H1 (cell line): ENCODE measurements at regions not wholly inside any gene's neighbourhood (a gene's known extent, or its start where the extent isn't known, plus 50 kb on each side); places are given as distances from the start of the nearest gene placed in this dataset.
A peak's percentile ranks its signal among the peaks of the same experiment; 100 is the strongest.

ENCODE experiments used
- CTCF ChIA-PET: fragments of 300-600 bp; sonication (Branson Sonifier 250); formaldehyde crosslinking; loops from one replicate; lab custom pipeline; 2021; ENCODE audit not compliant: partially characterized antibody; lab: Charles Lee
- POLR2A ChIA-PET: fragments of 300-600 bp; sonication (Branson Sonifier 250); formaldehyde crosslinking; loops from one replicate; lab custom pipeline; 2021; ENCODE audit warnings: inconsistent platforms; ENCODE audit not compliant: partially characterized antibody; lab: Charles Lee
- DNase-seq, 2 experiments: peaks; one replicate each; pipeline versions ENCODE4 v3.0.0 to v3.0.0-alpha.2; 2010 to 2022; ENCODE audit warnings: low spot score in 2 of 2, low read depth in 1 of 2, mixed read lengths in 1 of 2
- FAIRE-seq: peaks from 2 replicates; lab custom pipeline; 2011; peaks lifted over from hg19 to GRCh38; lab: Jason Lieb, UNC
- H2AFZ ChIP-seq: 2 replicates; pipeline ENCODE4 v1.8.1; 2012; ENCODE audit warnings: low read length, inconsistent platforms
- H2AK5ac ChIP-seq: 2 replicates; pipeline ENCODE4 v1.6.1; 2013; ENCODE audit warnings: low read depth, low read length
- H2BK120ac ChIP-seq: replicated peaks from 2 replicates; pipeline ENCODE3; 2013; ENCODE audit warnings: low read depth, low read length, inconsistent platforms
- H2BK12ac ChIP-seq: 2 replicates; pipeline ENCODE4 v1.6.1; 2013; ENCODE audit warnings: low read depth, low read length
- H2BK15ac ChIP-seq: 2 replicates; pipeline ENCODE4 v1.6.1; 2013; ENCODE audit warnings: low read length
- H2BK20ac ChIP-seq: 2 replicates; pipeline ENCODE4 v1.6.1; 2013; ENCODE audit warnings: low read length
- H2BK5ac ChIP-seq: 2 replicates; pipeline ENCODE4 v1.6.1; 2013; ENCODE audit warnings: low read depth, low read length
- H3K14ac ChIP-seq: 2 replicates; pipeline ENCODE4 v1.6.1; 2013; ENCODE audit warnings: inconsistent platforms; ENCODE audit not compliant: insufficient read length
- H3K18ac ChIP-seq: 2 replicates; pipeline ENCODE4 v1.6.1; 2013; ENCODE audit warnings: low read length; ENCODE audit errors: extremely low read depth
- H3K23ac ChIP-seq: 2 replicates; pipeline ENCODE4 v1.6.1; 2013; ENCODE audit warnings: inconsistent platforms; ENCODE audit not compliant: insufficient read length
- H3K23me2 ChIP-seq: 2 replicates; pipeline ENCODE4 v1.6.1; 2013; ENCODE audit warnings: low read depth, low read length
- H3K27ac ChIP-seq: 2 replicates; pipeline ENCODE4 v1.6.1; 2011; ENCODE audit warnings: low read depth, low read length, inconsistent platforms
- H3K27me3 ChIP-seq, 4 experiments: replicated peaks in 1 of 4; 1 replicate in 1 of 4; 2 replicates in 3 of 4; pipeline versions ENCODE4 v1.6.1 to v1.8.1; 2011 to 2013; ENCODE audit warnings: low read length in 3 of 4, mild to moderate bottlenecking in 3 of 4, inconsistent platforms in 2 of 4, mixed read lengths in 2 of 4, moderate library complexity in 1 of 4; ENCODE audit not compliant: control insufficient read depth in 3 of 4, insufficient read depth in 3 of 4; ENCODE audit errors: extremely low read depth in 1 of 4
- H3K36me3 ChIP-seq, 4 experiments: 2 replicates each; pipeline versions ENCODE4 v1.6.1 to v1.8.1; 2011 to 2013; ENCODE audit warnings: mild to moderate bottlenecking in 4 of 4, low read length in 3 of 4, moderate library complexity in 2 of 4, control low read depth in 1 of 4, inconsistent platforms in 1 of 4; ENCODE audit not compliant: insufficient read depth in 4 of 4, control insufficient read depth in 2 of 4
- H3K4ac ChIP-seq: replicated peaks from 2 replicates; pipeline ENCODE3; 2013; ENCODE audit warnings: low read length, low read depth, mixed read lengths, inconsistent platforms; ENCODE audit not compliant: insufficient read length
- H3K4me1 ChIP-seq, 4 experiments: replicated peaks in 1 of 4; 1 replicate in 1 of 4; 2 replicates in 3 of 4; pipeline versions ENCODE4 v1.6.1 to v1.8.1; 2011 to 2013; ENCODE audit warnings: low read length in 3 of 4, inconsistent platforms in 2 of 4, mixed read lengths in 1 of 4; ENCODE audit not compliant: insufficient read depth in 4 of 4, control insufficient read depth in 3 of 4
- H3K4me2 ChIP-seq, 2 experiments: 2 replicates each; pipeline versions ENCODE4 v1.6.1 to v1.8.1; 2011 to 2013; ENCODE audit warnings: low read depth in 2 of 2, low read length in 2 of 2, control low read depth in 1 of 2, inconsistent platforms in 1 of 2, mild to moderate bottlenecking in 1 of 2; ENCODE audit not compliant: insufficient read depth in 1 of 2
- H3K4me3 ChIP-seq, 4 experiments: fragments of 200-600, 300-600 bp in 1 of 4; sonication (generic), shearing (Covaris generic), sonication (Bioruptor Twin) in 1 of 4; 2 replicates each; pipeline versions ENCODE4 v1.5.1 to v1.8.1; 2011 to 2016; ENCODE audit warnings: low read length in 4 of 4, low read depth in 3 of 4, control low read depth in 2 of 4, inconsistent platforms in 2 of 4, mild to moderate bottlenecking in 2 of 4, mixed read lengths in 1 of 4, moderate library complexity in 1 of 4; ENCODE audit not compliant: insufficient read depth in 2 of 4; ENCODE audit errors: extremely low read depth in 1 of 4
- H3K56ac ChIP-seq: replicated peaks from 2 replicates; pipeline ENCODE3; 2013; ENCODE audit warnings: low read depth, mild to moderate bottlenecking, mixed read lengths, low read length, inconsistent platforms; ENCODE audit not compliant: insufficient read length
- H3K79me1 ChIP-seq: 2 replicates; pipeline ENCODE4 v1.6.1; 2013; ENCODE audit warnings: low read depth, low read length, control low read depth
- H3K79me2 ChIP-seq, 2 experiments: 2 replicates each; pipeline versions ENCODE4 v1.6.1 to v1.8.1; 2012 to 2013; ENCODE audit warnings: low read length in 2 of 2, mild to moderate bottlenecking in 2 of 2, inconsistent platforms in 1 of 2; ENCODE audit not compliant: insufficient read depth in 2 of 2, control insufficient read depth in 1 of 2
- H3K9ac ChIP-seq, 4 experiments: replicated peaks in 1 of 4; 1 replicate in 1 of 4; 2 replicates in 3 of 4; pipeline versions ENCODE4 v1.6.1 to v1.8.1; 2011 to 2013; ENCODE audit warnings: low read depth in 3 of 4, low read length in 3 of 4, control low read depth in 2 of 4, mild to moderate bottlenecking in 2 of 4, moderate library complexity in 2 of 4, inconsistent platforms in 1 of 4; ENCODE audit errors: extremely low read depth in 1 of 4
- H3K9me3 ChIP-seq, 2 experiments: 2 replicates each; pipeline versions ENCODE4 v1.6.1 to v1.8.1; 2012 to 2013; ENCODE audit warnings: mild to moderate bottlenecking in 2 of 2, moderate library complexity in 2 of 2, control low read depth in 1 of 2, inconsistent platforms in 1 of 2, low read depth in 1 of 2, low read length in 1 of 2, mixed read lengths in 1 of 2; ENCODE audit not compliant: insufficient read depth in 2 of 2
- H4K20me1 ChIP-seq, 2 experiments: replicated peaks in 1 of 2; 2 replicates each; pipeline versions ENCODE3 to v1.8.1; 2011 to 2013; ENCODE audit warnings: inconsistent platforms in 2 of 2, low read length in 2 of 2, mild to moderate bottlenecking in 1 of 2; ENCODE audit not compliant: insufficient read depth in 2 of 2, control insufficient read depth in 1 of 2
- H4K5ac ChIP-seq: 2 replicates; pipeline ENCODE4 v1.6.1; 2013; ENCODE audit warnings: low read length, low read depth, mixed read lengths, inconsistent platforms; ENCODE audit not compliant: insufficient read length
- H4K8ac ChIP-seq: 2 replicates; pipeline ENCODE4 v1.8.0; 2013; ENCODE audit warnings: mild to moderate bottlenecking, moderate library complexity, low read length, inconsistent platforms; ENCODE audit not compliant: insufficient read depth; ENCODE audit errors: extremely low read depth
- H4K91ac ChIP-seq: replicated peaks from 2 replicates; pipeline ENCODE3; 2013; ENCODE audit warnings: low read length, mixed read lengths, inconsistent platforms; ENCODE audit not compliant: insufficient read length
- JUN ChIP-seq: IDR thresholded peaks from 2 replicates; pipeline ENCODE4 v1.6.1; 2011; ENCODE audit warnings: low read depth, mild to moderate bottlenecking, improper control_type of control experiment, low read length
- POLR2AphosphoS5 ChIP-seq: IDR thresholded peaks from 2 replicates; pipeline ENCODE4 v1.6.1; 2011; ENCODE audit warnings: low read depth, low read length
- SP4 ChIP-seq: IDR thresholded peaks from 2 replicates; pipeline ENCODE4 v1.6.1; 2012; ENCODE audit warnings: low read length, inconsistent platforms
- TCF12 ChIP-seq: IDR thresholded peaks from 2 replicates; pipeline ENCODE4 v1.6.1; 2011; ENCODE audit warnings: low read depth, mild to moderate bottlenecking, low read length
- YY1 ChIP-seq: IDR thresholded peaks from 2 replicates; pipeline ENCODE4 v1.6.1; 2011; ENCODE audit warnings: low read depth, mild to moderate bottlenecking, low read length
- WGBS, 2 experiments: shearing (Covaris generic) in 1 of 2; methylation state at CpG; one replicate each; pipeline versions ENCODE4 v1.1.6 to v1.1.7; 2013 to 2015; ENCODE audit warnings: low lambda C conversion rate in 2 of 2, mixed read lengths in 2 of 2, inconsistent platforms in 1 of 2, low coverage in 1 of 2, missing lambda C conversion rate in 1 of 2; ENCODE audit not compliant: insufficient replicate concordance in 2 of 2, insufficient coverage in 1 of 2, insufficient read length in 1 of 2; ENCODE audit errors: extremely low coverage in 1 of 2, missing lambda C conversion rate in 1 of 2; 5-methylcytosine and 5-hydroxymethylcytosine counted together
- TF ChIP-seq, protein P1 (sequence below): IDR thresholded peaks from 2 replicates; pipeline ENCODE4 v1.6.1; 2012; ENCODE audit warnings: inconsistent platforms

- no peaks in the 10 kb centered on the region for H3K4me1 ChIP-seq
- TF ChIP-seq JUN: no peak
- TF ChIP-seq SP4: no peak
- no peak for TF ChIP-seq YY1
- no peak for TF ChIP-seq TCF12
- TF ChIP-seq, protein P1, sequence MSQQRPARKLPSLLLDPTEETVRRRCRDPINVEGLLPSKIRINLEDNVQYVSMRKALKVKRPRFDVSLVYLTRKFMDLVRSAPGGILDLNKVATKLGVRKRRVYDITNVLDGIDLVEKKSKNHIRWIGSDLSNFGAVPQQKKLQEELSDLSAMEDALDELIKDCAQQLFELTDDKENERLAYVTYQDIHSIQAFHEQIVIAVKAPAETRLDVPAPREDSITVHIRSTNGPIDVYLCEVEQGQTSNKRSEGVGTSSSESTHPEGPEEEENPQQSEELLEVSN: peak; percentile 44; the same call in 1 of the 2 replicates
- TF ChIP-seq POLR2AphosphoS5: no peak
- TF ChIP-seq, all 59 proteins: peak for 1
- Histone ChIP-seq H3K23ac (no peak overlapping the region), H2BK120ac (no peak overlapping the region), H2BK15ac (no peak overlapping the region), H3K27me3 (no peaks in the 10 kb centered on the region; a peak in 1 of 7 replicates), H4K8ac (peak overlapping the region; percentile 37; the same call in 1 of the 2 replicates), H3K56ac (no peak overlapping the region), H4K20me1 (no peaks in the 10 kb centered on the region), H4K91ac (no peak overlapping the region), H3K4me2 (no peak overlapping the region), H2AFZ (no peak overlapping the region), H3K4me3 (no peak overlapping the region), H3K79me2 (no peaks in the 10 kb centered on the region), H2BK5ac (no peak overlapping the region), H3K4ac (no peak overlapping the region), H4K5ac (no peak overlapping the region), H2AK5ac (no peak overlapping the region), H3K23me2 (no peaks in the 10 kb centered on the region), H2BK12ac (no peak overlapping the region), H3K27ac (no peak overlapping the region), H3K9ac (no peak overlapping the region), H3K18ac (no peak overlapping the region), H2BK20ac (no peak overlapping the region), H3K36me3 (no peaks in the 10 kb centered on the region), H3K14ac (no peak overlapping the region), H3K9me3 (no peaks in the 10 kb centered on the region), H3K79me1 (no peaks in the 10 kb centered on the region)
- FAIRE-seq (no peak), DNase-seq (no peak)
- ChIA-PET CTCF (interaction anchor here (0.6 kb wide), 2 partner anchors 8 to 96 kb away, joined by 3 read pairs; no protein-coding TSS in a partner anchor), POLR2A (no interaction called here)
- 90% methylated on average over 5 of the region's 5 CpGs; no CpG with 5 or more reads in 1 of the 2 experiments for WGBS, 2 experiments
Observed at GRCh38 chr1:157410457-157410856, 141.9 kb downstream of the FCRL5 start.
